Neural cell (in vitro differentiated cells): ENCODE measurements at regions not wholly inside any gene's neighbourhood (a gene's known extent, or its start where the extent isn't known, plus 50 kb on each side); places are given as distances from the start of the nearest gene placed in this dataset.
"Not testable (repeated sequence)": the region's sequence is repeated elsewhere in the genome, so short reads cannot be mapped to it uniquely, and the experiment has no call there.

Experiments
- H2AFZ ChIP-seq: fragments of 200-600, 300-800 bp; sonication (generic), shearing (Covaris generic); 2 replicates; pipeline ENCODE4 v1.6.0; 2014; ENCODE audit warnings: low read depth, mild to moderate bottlenecking, antibody characterized with exemption, low read length, moderate library complexity
- H3F3A ChIP-seq: fragments of 200-600 bp; shearing (Covaris generic); 2 replicates; pipeline ENCODE4 v1.6.1; 2016; ENCODE audit warnings: mild to moderate bottlenecking, moderate library complexity, mixed read lengths, antibody characterized with exemption, low read length; ENCODE audit not compliant: insufficient read depth, poor library complexity, severe bottlenecking
- H3K27ac ChIP-seq: fragments of 200-600, 300-800 bp; sonication (generic), shearing (Covaris generic); 2 replicates; pipeline ENCODE4 v1.5.1; 2014; ENCODE audit warnings: mild to moderate bottlenecking, low read length, moderate library complexity
- H3K27me3 ChIP-seq: fragments of 300-800, 200-600 bp; sonication (generic), shearing (Covaris generic); 2 replicates; pipeline ENCODE4 v1.6.0; 2014; ENCODE audit warnings: mild to moderate bottlenecking, low read depth, low read length, moderate library complexity; ENCODE audit not compliant: insufficient read depth
- H3K36me3 ChIP-seq: fragments of 300-800, 200-600 bp; sonication (generic), shearing (Covaris generic); 2 replicates; pipeline ENCODE4 v1.5.1; 2014; ENCODE audit warnings: mild to moderate bottlenecking, antibody characterized with exemption, low read length, moderate library complexity; ENCODE audit not compliant: insufficient read depth
- H3K4me2 ChIP-seq: fragments of 300-800, 200-600 bp; sonication (generic), shearing (Covaris generic); 2 replicates; pipeline ENCODE4 v1.6.0; 2014; ENCODE audit warnings: mild to moderate bottlenecking, low read length
- H3K4me3 ChIP-seq: fragments of 300-800, 200-600 bp; sonication (generic), shearing (Covaris generic); 2 replicates; pipeline ENCODE4 v1.5.1; 2014; ENCODE audit warnings: mild to moderate bottlenecking, low read length, moderate library complexity
- H3K79me2 ChIP-seq: fragments of 200-600 bp; shearing (Covaris generic); replicated peaks from 2 replicates; pipeline ENCODE4 v1.6.0; 2014; ENCODE audit warnings: mild to moderate bottlenecking, low read length, moderate library complexity; ENCODE audit not compliant: insufficient read depth
- H3K9ac ChIP-seq: fragments of 300-800, 200-600 bp; sonication (generic), shearing (Covaris generic); 2 replicates; pipeline ENCODE4 v1.6.1; 2016; ENCODE audit warnings: mild to moderate bottlenecking, low read length, mixed read lengths
- H3K9me2 ChIP-seq: fragments of 200-600 bp; shearing (Covaris generic); 2 replicates; pipeline ENCODE4 v1.6.1; 2016; ENCODE audit warnings: mild to moderate bottlenecking, low read length, mixed read lengths; ENCODE audit not compliant: insufficient read depth
- H3K9me3 ChIP-seq: fragments of 200-600, 300-800 bp; sonication (generic), shearing (Covaris generic); 2 replicates; pipeline ENCODE4 v1.6.1; 2016; ENCODE audit warnings: mild to moderate bottlenecking, mixed run types, low read length, moderate library complexity, mixed read lengths
- H4K20me1 ChIP-seq: fragments of 200-600 bp; shearing (Covaris generic); 2 replicates; pipeline ENCODE4 v1.6.1; 2016; ENCODE audit warnings: mild to moderate bottlenecking, mixed run types; ENCODE audit not compliant: insufficient read depth
- EP300 ChIP-seq: fragments of 450-650 bp; conservative IDR thresholded peaks from 2 replicates; pipeline ENCODE4 v1.6.1; 2014; ENCODE audit warnings: antibody characterized with exemption, mild to moderate bottlenecking, moderate library complexity; ENCODE audit not compliant: poor library complexity, severe bottlenecking
- EZH2 ChIP-seq: fragments of 200-600, 300-800 bp; shearing (Covaris generic), sonication (generic); IDR thresholded peaks from 2 replicates; pipeline ENCODE4 v1.6.1; 2014; ENCODE audit warnings: antibody characterized with exemption, low read length, borderline replicate concordance, mild to moderate bottlenecking; ENCODE audit not compliant: insufficient read depth, poor library complexity, severe bottlenecking
- MXI1 ChIP-seq: fragments of 450-650 bp; conservative IDR thresholded peaks from 2 replicates; pipeline ENCODE4 v1.6.1; 2014; ENCODE audit warnings: antibody characterized with exemption, mild to moderate bottlenecking; ENCODE audit not compliant: poor library complexity, severe bottlenecking
- POLR2AphosphoS5 ChIP-seq: IDR thresholded peaks from 2 replicates; pipeline ENCODE4 v1.6.1; 2012
- SMC3 ChIP-seq: fragments of 450-650 bp; conservative IDR thresholded peaks from 2 replicates; pipeline ENCODE4 v1.6.1; 2014; ENCODE audit warnings: antibody characterized with exemption, mild to moderate bottlenecking, moderate library complexity; ENCODE audit not compliant: poor library complexity
- TAF1 ChIP-seq: IDR thresholded peaks from 2 replicates; pipeline ENCODE4 v1.6.1; 2012; ENCODE audit warnings: low read depth
- TF ChIP-seq, protein P1 (sequence below): fragments of 450-650 bp; IDR thresholded peaks from 2 replicates; pipeline ENCODE4 v1.5.1; 2014; ENCODE audit warnings: antibody characterized with exemption, mild to moderate bottlenecking, moderate library complexity; ENCODE audit not compliant: poor library complexity, severe bottlenecking
- TF ChIP-seq, protein P2 (sequence below): IDR thresholded peaks from 2 replicates; pipeline ENCODE4 v1.6.1; 2012; ENCODE audit warnings: borderline replicate concordance

DNA sequence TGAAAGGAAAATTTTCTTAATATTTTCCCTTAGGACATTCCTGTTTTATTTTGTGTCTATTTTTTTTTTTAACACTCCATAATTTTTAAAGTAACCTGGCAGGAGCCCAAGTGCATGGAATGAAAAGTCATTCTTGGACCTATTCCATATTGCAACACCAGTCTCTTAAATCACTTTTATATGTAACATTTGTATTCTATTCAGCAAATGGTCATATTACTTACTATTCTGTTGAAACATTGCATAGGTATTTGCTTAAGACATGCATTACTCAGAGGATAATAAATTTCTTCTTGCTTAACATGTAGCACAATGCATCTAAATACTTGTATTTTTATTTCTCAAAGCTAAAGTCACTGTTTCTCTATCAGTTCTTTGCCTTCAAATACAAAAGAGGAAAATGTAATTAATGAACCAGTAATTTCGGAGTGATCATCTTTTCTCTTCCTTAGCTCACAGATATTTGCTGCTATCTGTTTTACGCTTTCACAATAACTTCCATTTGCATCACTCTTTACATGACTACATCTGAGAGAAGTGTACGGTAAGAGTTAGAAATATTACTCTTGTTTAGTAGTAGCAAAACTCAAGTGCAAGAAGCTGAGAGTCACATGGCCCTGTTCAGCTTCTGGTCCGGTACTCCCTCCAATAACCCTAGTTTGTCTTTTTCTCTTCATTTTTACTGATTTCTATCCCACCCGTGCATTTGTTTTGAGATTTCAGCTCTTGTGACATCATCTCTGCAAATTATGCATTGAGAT, 394.8 kb downstream of the USP25 start:
- Histone ChIP-seq H2AFZ (no peak overlapping the region), H3K4me2 (no peak overlapping the region)

GRCh38 chr21:16125274-16125673, 395.5 kb downstream of the USP25 start:
- H3K27ac ChIP-seq: no peak overlapping the region
- H3K79me2 ChIP-seq: no peaks in the 10 kb centered on the region
- H4K20me1 ChIP-seq: no peaks in the 10 kb centered on the region
- no peaks in the 10 kb centered on the region for H3K9me3 ChIP-seq
- no peak for TF ChIP-seq TAF1
- no peak for TF ChIP-seq SMC3
- TF ChIP-seq, protein P1, sequence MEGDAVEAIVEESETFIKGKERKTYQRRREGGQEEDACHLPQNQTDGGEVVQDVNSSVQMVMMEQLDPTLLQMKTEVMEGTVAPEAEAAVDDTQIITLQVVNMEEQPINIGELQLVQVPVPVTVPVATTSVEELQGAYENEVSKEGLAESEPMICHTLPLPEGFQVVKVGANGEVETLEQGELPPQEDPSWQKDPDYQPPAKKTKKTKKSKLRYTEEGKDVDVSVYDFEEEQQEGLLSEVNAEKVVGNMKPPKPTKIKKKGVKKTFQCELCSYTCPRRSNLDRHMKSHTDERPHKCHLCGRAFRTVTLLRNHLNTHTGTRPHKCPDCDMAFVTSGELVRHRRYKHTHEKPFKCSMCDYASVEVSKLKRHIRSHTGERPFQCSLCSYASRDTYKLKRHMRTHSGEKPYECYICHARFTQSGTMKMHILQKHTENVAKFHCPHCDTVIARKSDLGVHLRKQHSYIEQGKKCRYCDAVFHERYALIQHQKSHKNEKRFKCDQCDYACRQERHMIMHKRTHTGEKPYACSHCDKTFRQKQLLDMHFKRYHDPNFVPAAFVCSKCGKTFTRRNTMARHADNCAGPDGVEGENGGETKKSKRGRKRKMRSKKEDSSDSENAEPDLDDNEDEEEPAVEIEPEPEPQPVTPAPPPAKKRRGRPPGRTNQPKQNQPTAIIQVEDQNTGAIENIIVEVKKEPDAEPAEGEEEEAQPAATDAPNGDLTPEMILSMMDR: no peak
- no peak for TF ChIP-seq EZH2
- H3K9me2 ChIP-seq: no peaks in the 10 kb centered on the region
- no peaks in the 10 kb centered on the region for H3F3A ChIP-seq
- no peaks in the 10 kb centered on the region for H3K36me3 ChIP-seq
- H3K4me2 ChIP-seq: no peak overlapping the region
- no peak overlapping the region for H3K4me3 ChIP-seq
- no peak overlapping the region for H3K9ac ChIP-seq
- no peak overlapping the region for H2AFZ ChIP-seq
- H3K27me3 ChIP-seq: no peaks in the 10 kb centered on the region

More for the DNA sequence above, 394.8 kb downstream of the USP25 start:
- Histone ChIP-seq H3K27me3 (no peaks in the 10 kb centered on the region), H4K20me1 (no peaks in the 10 kb centered on the region), H3K36me3 (no peaks in the 10 kb centered on the region), H3F3A (no peaks in the 10 kb centered on the region), H3K4me3 (no peak overlapping the region), H3K9me2 (no peaks in the 10 kb centered on the region), H3K9me3 (no peaks in the 10 kb centered on the region), H3K27ac (no peak overlapping the region), H3K9ac (no peak overlapping the region), H3K79me2 (no peaks in the 10 kb centered on the region)
- TF ChIP-seq MXI1: no peak
- no peak for TF ChIP-seq TAF1
- TF ChIP-seq EZH2: no peak
- no peak for TF ChIP-seq SMC3
- TF ChIP-seq, protein P2, sequence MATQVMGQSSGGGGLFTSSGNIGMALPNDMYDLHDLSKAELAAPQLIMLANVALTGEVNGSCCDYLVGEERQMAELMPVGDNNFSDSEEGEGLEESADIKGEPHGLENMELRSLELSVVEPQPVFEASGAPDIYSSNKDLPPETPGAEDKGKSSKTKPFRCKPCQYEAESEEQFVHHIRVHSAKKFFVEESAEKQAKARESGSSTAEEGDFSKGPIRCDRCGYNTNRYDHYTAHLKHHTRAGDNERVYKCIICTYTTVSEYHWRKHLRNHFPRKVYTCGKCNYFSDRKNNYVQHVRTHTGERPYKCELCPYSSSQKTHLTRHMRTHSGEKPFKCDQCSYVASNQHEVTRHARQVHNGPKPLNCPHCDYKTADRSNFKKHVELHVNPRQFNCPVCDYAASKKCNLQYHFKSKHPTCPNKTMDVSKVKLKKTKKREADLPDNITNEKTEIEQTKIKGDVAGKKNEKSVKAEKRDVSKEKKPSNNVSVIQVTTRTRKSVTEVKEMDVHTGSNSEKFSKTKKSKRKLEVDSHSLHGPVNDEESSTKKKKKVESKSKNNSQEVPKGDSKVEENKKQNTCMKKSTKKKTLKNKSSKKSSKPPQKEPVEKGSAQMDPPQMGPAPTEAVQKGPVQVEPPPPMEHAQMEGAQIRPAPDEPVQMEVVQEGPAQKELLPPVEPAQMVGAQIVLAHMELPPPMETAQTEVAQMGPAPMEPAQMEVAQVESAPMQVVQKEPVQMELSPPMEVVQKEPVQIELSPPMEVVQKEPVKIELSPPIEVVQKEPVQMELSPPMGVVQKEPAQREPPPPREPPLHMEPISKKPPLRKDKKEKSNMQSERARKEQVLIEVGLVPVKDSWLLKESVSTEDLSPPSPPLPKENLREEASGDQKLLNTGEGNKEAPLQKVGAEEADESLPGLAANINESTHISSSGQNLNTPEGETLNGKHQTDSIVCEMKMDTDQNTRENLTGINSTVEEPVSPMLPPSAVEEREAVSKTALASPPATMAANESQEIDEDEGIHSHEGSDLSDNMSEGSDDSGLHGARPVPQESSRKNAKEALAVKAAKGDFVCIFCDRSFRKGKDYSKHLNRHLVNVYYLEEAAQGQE: no peak
- TF ChIP-seq, protein P1: no peak
- TF ChIP-seq EP300: no peak
- no peak for TF ChIP-seq POLR2AphosphoS5

GRCh38 chr21:16132453-16132852, 402.7 kb downstream of the USP25 start:
- not testable (repeated sequence) for H2AFZ ChIP-seq, H3F3A ChIP-seq, H3K36me3 ChIP-seq, H3K4me3 ChIP-seq, H3K9me2 ChIP-seq, H3K9ac ChIP-seq, H3K79me2 ChIP-seq, H3K27ac ChIP-seq, H3K27me3 ChIP-seq, H3K9me3 ChIP-seq, H4K20me1 ChIP-seq, H3K4me2 ChIP-seq
